Epithelial cell of esophagus (primary cell): ENCODE measurements at regions not wholly inside any gene's neighbourhood (a gene's known extent, or its start where the extent isn't known, plus 50 kb on each side); places are given as distances from the start of the nearest gene placed in this dataset.

ENCODE experiments used
- DNase-seq: peaks from one replicate; pipeline ENCODE4 v3.0.0; 2010; ENCODE audit warnings: low read depth
- H3K4me3 ChIP-seq: 2 replicates; pipeline ENCODE4 v1.5.1; 2011; ENCODE audit warnings: mild to moderate bottlenecking, low read length, control low read depth
- TF ChIP-seq, protein P1 (sequence below): IDR thresholded peaks from 2 replicates; pipeline ENCODE4 v1.5.1; 2011; ENCODE audit warnings: low read depth, mild to moderate bottlenecking, low read length, control low read depth, inconsistent platforms; ENCODE audit not compliant: insufficient read depth; ENCODE audit errors: missing control alignments

GRCh38 chr9:129333617-129334104 lies 155.6 kb upstream of the IER5L start:
- DNase-seq, result no peak
- H3K4me3 ChIP-seq, result peak overlapping the region; percentile 56
- TF ChIP-seq, protein P1, sequence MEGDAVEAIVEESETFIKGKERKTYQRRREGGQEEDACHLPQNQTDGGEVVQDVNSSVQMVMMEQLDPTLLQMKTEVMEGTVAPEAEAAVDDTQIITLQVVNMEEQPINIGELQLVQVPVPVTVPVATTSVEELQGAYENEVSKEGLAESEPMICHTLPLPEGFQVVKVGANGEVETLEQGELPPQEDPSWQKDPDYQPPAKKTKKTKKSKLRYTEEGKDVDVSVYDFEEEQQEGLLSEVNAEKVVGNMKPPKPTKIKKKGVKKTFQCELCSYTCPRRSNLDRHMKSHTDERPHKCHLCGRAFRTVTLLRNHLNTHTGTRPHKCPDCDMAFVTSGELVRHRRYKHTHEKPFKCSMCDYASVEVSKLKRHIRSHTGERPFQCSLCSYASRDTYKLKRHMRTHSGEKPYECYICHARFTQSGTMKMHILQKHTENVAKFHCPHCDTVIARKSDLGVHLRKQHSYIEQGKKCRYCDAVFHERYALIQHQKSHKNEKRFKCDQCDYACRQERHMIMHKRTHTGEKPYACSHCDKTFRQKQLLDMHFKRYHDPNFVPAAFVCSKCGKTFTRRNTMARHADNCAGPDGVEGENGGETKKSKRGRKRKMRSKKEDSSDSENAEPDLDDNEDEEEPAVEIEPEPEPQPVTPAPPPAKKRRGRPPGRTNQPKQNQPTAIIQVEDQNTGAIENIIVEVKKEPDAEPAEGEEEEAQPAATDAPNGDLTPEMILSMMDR, result no peak

- TF ChIP-seq, protein P1, result peak; percentile 22
- H3K4me3 ChIP-seq, result peak overlapping the region; percentile 75
- no peak for DNase-seq
Measured at GRCh38 chr9:129332581-129332980, 154.5 kb upstream of the IER5L start.

DNA sequence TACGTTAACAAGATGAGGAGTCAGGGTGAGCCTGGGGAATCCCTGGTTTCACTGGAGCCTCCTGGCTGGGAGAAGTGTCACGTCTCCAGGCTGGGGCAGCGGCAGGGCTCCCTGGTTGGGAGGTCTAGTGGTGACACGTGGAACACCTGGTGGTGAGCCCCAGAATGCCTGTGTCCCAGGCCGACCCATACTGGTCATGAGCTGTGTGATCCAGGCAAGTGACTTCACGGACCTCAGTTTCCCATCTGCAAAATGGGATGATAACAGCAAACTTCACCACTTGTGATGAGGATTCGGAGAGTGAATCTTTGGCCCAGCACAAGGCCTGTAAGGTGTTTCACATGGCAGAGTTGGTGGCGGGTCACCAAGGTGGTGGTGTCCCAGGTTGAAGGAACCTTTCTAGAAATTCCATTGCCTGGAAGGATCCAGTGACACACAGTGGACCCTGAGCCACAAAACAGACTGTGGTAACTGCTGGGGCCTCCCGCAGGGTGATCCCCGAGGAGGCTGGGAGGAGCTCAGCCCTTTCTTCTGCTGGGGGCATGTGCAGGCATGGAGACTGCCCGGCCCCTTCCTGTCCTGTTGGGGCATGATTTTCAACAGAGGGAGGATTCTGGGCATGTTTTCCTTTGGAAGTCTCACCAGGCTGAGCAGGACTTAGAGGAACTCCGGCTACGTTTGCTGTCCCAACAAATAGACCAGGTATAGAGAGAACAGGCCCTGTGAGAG lies 153.9 kb upstream of the IER5L start:
- peak overlapping the region; percentile 75 for H3K4me3 ChIP-seq
- DNase-seq, result peak; percentile 98
- TF ChIP-seq, protein P1, result peak; percentile 14

- H3K4me3 ChIP-seq, result no peak overlapping the region
- TF ChIP-seq, protein P1, result no peak
- no peak for DNase-seq
Measured at GRCh38 chr9:129331493-129331765, 153.4 kb upstream of the IER5L start.

DNA sequence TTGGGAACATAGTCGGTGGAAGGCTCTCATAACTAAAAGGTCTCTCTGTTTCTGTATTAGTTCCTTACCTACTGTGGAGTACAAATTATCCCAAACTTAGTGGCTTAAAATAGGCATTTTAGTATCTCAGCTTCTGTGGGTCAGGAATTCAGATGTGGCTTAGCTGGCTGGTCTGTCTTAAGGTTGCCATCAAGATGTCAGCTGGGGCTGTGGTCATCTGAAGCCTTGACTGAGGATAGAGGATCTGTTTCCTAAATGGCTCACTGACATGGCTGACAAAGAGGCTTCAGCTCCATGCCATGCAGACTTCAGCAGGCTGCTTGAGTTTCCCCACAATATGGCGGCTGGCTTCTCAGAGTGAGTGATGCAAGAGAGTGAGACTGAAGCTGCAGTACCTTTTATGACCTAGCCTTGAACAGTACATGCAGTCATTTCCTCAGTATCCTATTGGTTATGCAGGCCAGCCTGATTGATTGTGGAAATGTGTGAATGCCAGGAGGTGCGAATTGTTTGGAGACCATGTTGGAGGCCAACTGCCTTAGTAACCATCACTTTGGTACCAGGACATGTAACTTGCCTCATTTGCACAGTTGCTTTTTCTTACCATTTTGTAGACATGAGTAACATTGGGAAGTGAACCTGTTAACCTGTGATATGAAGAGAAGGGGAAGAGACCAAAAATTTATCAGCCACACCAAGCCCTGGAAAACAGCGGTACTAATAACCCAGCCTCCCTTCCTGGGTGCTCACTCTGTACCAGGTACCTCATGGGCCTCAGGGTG lies 152.8 kb upstream of the IER5L start:
- no peak overlapping the region for H3K4me3 ChIP-seq
- no peak for DNase-seq
- TF ChIP-seq, protein P1, result no peak

DNA sequence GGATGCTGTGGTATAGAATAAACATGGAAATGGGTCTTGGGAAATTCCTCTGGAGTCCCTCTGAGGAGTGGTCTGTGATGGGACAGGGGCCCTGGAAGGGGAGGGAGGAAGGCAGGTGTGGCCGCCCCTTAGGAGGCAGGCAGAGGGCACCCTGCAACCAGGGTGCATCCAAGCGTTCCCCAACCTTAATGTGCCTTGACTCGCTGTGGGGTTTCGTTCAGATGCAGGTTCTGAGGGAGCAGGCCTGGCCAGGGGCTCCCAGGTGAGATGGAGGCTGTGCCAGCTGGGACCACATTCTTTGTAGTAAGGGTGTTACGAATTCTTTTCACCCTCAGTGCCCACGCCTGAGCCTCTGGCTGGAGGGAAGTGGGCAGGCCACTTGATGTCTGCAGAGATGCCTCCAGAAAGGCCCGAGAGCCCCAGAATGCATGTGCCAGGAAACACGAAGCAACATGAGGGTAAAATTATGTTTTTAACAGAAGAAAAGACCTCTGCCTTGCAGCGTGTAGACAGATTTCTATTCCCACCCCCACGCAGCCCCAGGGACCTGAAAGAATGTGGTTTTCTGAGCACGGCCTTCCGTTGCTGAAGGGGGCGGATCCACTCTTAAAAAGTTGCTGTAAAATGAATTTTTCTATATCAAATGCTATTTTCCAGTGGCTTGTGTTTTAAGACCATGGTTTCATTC lies 150.4 kb upstream of the IER5L start:
- no peak for DNase-seq
- TF ChIP-seq, protein P1, result no peak
- no peak overlapping the region for H3K4me3 ChIP-seq
